ENCODE measurements at regions not wholly inside any gene's neighbourhood (a gene's known extent, or its start where the extent isn't known, plus 50 kb on each side); places are given as distances from the start of the nearest gene placed in this dataset.

DNA sequence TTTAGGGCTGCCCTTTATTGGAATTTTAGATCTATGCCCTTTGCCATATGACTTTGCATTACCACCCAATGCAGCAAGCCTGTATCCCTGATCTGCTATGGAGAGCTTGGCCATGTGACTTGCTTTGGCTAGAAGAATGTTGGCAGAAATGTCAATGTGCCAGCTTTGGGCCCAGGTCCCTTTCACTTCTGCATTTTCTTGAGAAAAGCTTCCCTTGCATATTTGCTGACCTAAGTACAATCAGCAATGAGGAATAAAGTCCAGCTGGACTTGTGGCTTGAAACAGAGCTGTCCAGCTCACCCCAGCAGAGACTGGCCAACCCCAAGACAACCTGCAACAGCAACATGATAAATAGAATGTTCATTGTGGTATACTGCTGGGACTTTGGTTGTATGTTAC is 135.9 kb downstream of the PAH start:
- no peak for DNase-seq (ENCODE audit: low read depth)

DNA sequence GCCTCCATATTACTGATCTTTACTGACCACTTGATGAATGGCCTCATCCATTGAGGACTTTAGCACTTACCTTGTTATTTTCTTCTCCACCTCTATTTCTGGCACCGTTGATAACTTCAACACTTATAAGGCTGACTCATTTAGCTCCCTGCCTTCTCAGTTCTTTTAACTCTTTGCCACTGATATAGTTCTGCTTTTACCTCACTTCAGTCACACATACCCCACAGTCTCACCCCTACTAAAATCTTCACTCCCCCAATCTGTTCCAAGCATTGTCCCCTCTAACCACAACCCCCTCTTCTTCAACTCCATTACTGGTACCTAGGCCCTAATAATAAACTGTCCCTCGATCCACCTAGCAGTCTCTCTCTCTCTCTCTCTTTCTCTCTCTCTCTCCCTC is 141.0 kb downstream of the PAH start:
- DNase-seq (ENCODE audit: low read depth): no peak

- peak; percentile 10 for DNase-seq (ENCODE audit: low read depth)
Measured at GRCh38 chr12:102769323-102769916, 147.6 kb downstream of the PAH start.

GRCh38 chr12:102766961-102767360 is 150.1 kb downstream of the PAH start:
- no peak for DNase-seq (ENCODE audit: low read depth)

GRCh38 chr12:102765736-102766135 is 151.3 kb downstream of the PAH start:
- no peak for DNase-seq (ENCODE audit: low read depth)

- no peak for DNase-seq (ENCODE audit: low read depth)
Measured at GRCh38 chr12:102763471-102763870, 153.6 kb downstream of the PAH start.

DNA sequence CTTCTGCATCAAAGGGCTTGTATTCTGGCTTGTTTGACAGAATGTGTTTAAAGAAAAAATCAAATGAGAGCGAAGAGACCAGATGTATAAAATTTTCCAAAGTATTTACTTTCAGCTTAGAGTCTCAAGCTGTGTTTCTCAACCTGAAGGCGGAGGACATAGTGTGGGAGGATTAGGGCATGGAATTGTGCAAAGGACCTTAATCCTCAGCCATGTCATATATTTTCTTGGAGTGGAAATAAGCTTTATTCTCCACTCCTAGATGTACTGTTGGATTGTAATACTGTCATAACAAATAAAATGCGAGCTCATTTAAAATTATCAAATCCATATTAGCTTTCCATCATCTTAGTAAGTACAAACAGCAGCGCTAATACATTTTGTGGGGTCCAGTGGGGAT is 154.0 kb downstream of the PAH start:
- DNase-seq (ENCODE audit: low read depth): no peak

- DNase-seq (ENCODE audit: low read depth): no peak
Measured at GRCh38 chr12:102760322-102760721, 156.7 kb downstream of the PAH start.

DNA sequence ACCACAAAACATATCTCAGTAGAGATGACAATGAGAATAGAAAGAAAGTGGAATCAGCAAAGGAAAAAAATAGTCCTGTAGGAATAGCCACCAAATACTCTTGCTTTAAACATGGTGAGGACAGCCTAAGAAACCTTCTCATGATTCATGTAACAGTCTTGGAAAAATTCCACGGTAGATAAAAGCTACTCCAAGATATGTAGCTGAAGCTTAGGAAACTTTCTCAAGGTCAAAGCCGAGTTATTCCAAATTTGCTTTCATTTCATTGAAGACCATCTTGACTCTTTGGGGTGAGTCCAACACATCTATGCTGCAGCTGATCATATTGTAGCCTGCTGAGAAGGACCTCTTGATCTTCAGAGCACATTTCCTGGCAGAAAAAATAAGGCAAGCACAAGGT is 157.6 kb downstream of the PAH start:
- no peak for DNase-seq (ENCODE audit: low read depth)

DNA sequence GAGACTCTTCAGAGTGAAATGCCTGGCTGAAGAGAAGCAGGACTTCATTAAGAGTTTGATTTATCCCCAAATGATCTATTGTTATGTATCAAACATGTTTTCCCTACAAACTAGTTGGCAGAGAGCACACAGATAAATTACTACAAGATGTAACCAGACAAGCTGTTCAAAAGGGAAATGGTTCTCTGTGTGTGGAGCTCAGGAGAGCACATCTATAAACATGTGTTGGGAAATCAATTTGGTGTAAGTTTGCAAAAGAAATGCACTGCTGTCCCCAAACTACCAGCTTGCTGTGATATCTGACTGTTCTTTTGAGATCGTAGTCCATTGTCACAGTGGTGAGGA is 159.2 kb downstream of the PAH start:
- no peak for DNase-seq (ENCODE audit: low read depth)

DNA sequence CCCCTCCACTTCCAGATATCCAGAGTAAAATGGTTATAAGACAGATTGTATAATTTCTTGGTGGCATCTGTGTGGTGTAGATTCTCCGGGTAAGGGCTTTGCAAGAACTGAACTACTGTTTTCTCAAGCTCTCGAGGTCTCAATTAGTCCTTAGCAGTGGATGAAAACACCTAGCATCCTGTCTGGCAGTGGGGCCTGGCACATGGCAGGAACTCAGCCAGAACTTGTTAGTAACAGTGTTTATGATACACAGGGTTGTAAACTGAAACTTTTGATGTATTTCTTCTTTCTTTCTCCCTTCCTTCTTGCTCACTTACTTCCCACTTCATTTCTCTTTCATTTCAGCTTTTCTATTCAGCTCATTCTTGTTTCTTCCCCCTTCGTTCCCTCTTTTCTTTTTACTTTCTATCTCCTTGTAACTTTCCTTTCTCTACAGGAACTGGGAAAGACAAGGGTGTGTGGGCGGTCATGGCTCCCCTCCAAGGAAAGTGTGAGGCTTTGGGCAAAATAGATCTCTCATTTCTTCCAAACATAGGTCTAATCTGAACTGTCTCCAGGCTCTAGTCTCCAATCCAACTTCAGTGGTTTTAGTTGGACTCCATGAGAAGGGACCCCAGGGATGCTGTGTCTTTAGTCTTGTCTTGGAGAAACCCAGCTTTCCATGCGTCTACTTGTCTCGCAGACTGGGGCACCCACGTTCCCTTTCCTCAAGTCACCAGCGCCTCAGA is 159.7 kb downstream of the PAH start:
- DNase-seq (ENCODE audit: low read depth): no peak

DNA sequence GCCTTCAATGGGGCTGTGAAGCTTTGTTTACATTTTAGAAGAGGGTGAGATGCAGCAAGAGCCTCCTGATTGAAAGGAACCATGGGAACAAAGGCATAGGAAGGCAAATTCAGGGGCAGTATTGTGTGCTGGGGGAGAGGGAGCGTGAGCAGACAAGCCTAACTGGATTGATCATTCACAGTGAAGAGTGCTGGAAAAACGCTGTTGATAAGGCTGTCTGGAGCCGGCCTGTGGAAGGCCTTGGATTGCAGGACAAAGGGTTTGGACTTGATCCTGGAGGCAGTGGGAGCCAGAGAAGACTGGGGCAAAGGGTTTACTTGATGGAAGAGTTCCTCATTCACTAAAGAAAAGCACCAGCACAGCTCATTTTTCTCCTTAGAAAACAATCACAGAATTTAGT is 160.5 kb downstream of the PAH start:
- DNase-seq (ENCODE audit: low read depth): no peak

GRCh38 chr12:102755266-102755665 is 161.8 kb downstream of the PAH start:
- no peak for DNase-seq (ENCODE audit: low read depth)

DNA sequence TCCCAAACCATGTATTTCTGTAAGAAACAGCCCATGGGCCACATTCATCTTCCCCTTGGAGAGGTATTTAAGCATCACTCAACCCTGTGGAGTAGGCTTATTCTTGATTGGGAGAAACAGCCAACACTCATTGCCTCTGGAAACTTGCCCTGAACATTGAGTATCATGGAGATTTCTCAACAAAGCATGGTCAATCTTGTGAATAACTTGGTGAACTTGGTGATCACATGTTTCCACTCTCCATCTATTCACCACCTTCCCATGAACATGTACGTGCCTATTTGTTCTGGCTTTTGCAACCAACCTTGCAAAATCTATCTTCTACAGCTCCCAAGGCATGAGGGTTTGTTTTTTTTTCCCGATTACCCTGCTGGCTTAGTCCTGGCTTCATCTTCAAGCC is 163.2 kb downstream of the PAH start:
- no peak for DNase-seq (ENCODE audit: low read depth)

DNA sequence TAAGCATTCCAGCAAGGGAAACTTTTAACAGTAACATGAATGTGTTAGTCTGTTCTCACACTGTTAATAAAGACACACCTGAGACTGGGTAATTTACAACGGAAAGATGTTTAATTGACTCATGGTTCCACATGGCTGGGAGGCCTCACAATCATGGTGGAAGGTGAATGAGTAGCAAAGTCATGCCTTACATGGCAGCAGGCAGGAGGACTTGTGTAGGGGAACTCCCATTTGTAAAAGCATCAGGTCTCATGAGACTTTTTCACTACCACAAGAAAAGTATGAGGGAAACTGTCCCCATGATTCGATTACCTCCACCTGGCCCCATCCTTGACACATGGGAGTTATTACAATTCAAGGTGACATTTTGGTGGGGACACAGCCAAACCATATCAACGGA is 168.3 kb downstream of the PAH start:
- no peak for DNase-seq (ENCODE audit: low read depth)

GRCh38 chr12:102746963-102747362 is 170.1 kb downstream of the PAH start:
- no peak for DNase-seq (ENCODE audit: low read depth)

DNA sequence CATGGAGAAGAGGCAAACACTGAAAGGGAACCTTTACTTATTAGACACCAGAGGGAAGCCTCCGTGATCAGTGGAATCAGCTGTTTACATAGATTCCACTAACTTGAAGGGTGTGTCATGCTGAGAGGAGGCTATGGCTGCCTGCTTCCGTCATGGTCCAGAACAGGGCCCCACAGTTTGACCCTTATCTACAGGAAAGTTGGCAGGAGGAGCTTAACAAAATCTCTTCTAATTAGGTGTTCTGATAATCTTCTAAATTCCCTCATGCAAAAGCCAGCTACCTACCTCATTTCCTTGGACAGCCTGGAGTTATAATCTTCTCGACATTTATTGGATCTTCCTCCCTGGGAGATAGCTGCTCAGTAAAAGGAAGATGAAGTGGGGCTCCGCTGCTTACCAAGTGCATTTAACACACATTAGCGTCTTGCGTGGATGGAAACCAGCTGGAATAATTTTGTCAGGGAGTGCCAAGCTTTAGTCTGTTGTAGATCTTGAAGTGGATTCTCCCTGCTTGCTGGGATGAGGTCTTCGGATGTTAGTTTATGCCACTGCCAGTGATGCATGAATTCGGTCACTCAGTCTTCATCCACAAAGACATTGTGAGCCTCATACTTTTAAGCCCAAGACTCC is 171.0 kb downstream of the PAH start:
- no peak for DNase-seq (ENCODE audit: low read depth)

- DNase-seq (ENCODE audit: low read depth): no peak
Measured at GRCh38 chr12:102741196-102741595, 175.8 kb downstream of the PAH start.

- DNase-seq (ENCODE audit: low read depth): no peak
Measured at GRCh38 chr12:102740141-102740955, 176.7 kb downstream of the PAH start.

GRCh38 chr12:102736328-102736727 is 180.7 kb downstream of the PAH start:
- DNase-seq (ENCODE audit: low read depth): no peak

- DNase-seq (ENCODE audit: low read depth): no peak
Measured at GRCh38 chr12:102735104-102735503, 181.9 kb downstream of the PAH start.

DNA sequence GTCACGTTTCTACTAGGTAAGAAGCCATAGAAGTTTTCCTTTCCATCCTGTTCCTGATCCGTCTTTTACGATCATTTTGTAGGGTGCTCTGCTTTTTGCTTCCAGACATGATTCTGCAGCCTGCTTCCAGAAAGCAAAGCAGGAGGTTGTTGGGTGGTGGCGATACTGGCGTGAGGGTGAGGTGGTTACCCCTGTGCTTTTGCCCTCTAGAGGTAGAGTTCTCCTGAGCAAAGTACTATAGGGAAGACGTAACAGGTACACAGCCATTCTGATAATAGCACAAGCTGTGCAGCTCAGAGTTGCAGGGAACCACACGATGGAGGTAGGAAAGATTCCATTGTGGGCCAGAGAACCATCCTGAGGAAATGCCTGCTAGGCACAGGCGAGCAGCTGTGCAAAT is 186.0 kb downstream of the PAH start:
- no peak for DNase-seq (ENCODE audit: low read depth)

Data from activated T-cell treated with anti-CD3 and anti-CD28 coated beads for 24 hours (primary cell).